NOMO-1 treated with dmso at 0.1 percent for 144 hours (cell line): ENCODE measurements at regions not wholly inside any gene's neighbourhood (a gene's known extent, or its start where the extent isn't known, plus 50 kb on each side); places are given as distances from the start of the nearest gene placed in this dataset.

ENCODE experiments used
- DNase-seq: peaks from one replicate; lab custom pipeline; 2025; ENCODE audit not compliant: unreplicated experiment; lab: John Stamatoyannopoulos, UW

DNA sequence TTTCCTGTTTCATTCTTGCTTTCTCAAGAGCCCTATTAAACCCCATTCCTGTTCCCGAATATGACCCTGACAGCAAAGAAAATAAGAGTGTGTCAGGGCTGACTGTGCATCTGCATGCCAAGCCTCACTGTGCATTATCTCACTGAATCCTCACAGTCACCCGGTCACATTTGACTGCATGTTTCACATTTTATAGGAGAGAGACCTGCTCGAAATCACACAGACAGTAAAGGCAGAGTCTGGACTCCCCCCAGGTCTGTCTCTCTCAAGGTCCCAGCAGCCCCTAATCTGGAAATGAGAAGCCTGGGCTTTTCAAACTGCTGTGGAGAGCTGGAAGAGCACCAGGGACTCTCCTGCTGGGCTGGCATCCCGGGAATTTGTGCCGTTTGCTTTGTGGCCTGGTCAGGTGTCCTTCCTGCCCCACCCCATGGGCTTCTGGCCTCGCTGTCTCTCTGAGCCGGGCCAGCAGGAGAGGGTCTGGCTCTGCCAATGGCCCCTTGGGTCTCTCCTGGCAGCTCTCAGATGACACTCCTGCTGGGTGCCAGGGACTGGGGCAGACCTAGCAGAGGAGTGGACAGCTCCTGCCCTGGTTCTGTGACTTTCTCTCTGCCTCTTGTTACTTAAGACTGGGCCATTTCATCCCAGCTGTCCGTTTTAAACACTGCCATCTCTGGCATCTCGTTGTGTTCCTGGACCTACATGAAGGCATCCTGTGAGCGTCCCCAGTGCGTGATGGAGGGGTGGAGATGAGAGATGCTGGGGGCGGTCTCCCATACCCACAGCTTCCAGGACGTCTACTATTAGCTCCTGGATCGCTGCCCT is 173.6 kb downstream of the ARHGAP12 start:
- no peak for DNase-seq

- DNase-seq = no peak
Observed at GRCh38 chr10:31753681-31754080, 174.9 kb downstream of the ARHGAP12 start.

- DNase-seq = no peak
Observed at GRCh38 chr10:31752170-31752569, 176.5 kb downstream of the ARHGAP12 start.

DNA sequence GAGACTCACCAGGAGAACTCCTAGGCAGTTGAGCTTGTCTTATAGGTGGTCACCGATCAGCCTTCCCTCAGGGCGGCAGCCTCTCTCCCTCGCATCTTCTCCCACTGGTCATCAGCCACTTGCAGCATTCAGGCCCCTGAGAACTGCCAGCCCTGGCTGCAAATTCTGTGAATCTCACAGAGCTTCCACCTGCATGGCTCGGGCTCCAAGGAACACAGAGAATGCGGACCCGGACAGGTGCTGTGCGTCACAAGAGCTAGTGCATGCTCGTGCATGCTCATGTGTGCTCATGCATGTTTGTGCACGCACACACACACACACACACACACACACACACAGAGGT is 176.9 kb downstream of the ARHGAP12 start:
- no peak for DNase-seq

DNA sequence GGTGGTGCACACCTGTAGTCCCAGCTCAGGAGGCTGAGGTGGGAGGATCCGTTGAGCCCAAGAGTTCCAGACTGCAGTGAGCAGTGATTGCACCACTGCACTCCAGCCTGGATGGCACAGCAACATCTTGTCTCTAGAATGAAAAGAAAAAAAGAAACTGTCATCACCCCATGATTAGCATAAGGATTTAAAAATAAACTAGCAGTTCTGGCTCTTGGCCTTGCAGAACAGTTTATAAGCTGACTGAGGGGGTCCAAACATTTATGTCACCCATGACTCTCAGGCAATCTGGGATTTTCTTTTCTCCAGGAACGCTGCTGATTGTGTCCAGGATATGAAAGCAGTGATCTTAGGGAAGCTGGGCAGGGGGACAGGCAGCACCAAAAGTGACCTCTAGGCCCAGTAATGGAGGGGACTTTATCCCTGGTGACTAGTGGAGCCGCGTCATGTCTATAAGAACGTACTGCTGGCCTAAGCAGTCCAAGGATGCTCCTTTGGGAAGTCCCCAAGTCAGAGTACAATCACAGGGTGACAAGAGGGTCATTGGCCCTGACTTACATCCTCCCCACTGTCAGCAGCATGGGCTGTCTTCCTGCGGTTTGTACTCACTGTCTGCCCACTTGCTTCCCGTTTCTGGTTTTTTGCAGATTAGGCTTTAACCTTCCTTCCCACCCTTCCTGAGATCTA is 177.4 kb downstream of the ARHGAP12 start:
- DNase-seq = peak; percentile 28

GRCh38 chr10:31749981-31750840 is 178.4 kb downstream of the ARHGAP12 start:
- no peak for DNase-seq

- DNase-seq = no peak
Observed at GRCh38 chr10:31749301-31749700, 179.3 kb downstream of the ARHGAP12 start.

GRCh38 chr10:31745612-31746376 is 182.8 kb downstream of the ARHGAP12 start:
- no peak for DNase-seq

DNA sequence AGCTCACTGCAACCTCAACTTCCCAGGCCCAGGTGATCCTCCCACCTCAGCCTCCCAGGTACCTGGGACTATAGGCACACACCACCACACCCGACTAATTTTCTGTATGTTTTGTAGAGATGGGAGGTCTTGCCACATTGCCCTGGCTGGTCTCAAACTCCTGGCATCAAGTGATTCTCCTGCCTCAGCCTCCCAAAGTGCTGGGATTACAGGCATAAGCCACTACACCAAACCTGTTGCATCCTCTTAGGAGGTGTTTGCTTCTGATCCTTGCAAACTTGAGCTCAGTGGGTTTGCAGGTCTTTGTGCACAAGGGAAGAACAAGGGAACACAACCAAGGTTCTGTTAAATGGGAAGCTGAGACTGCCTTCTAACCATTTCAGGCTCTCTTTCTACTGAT is 184.6 kb downstream of the ARHGAP12 start:
- no peak for DNase-seq

DNA sequence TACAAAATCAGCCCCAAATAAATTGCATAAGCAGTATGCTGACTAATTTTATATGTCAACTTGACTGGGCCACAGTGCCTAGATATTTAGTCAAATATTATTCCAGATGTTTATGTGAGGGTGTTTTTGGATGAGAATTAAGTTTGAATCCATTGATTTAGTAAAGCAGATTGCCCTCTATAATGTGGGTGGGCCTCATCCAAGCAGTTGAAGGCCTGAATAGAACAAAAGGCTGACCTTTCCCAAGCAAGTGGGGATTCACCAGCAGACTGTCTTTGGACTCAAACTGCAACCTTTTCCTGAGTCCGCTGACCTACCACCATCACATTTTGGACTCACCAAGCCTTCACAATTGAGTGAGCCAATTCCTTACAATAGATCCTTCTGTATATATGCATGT is 186.4 kb downstream of the ARHGAP12 start:
- no peak for DNase-seq

GRCh38 chr10:31741473-31741872 is 187.2 kb downstream of the ARHGAP12 start:
- DNase-seq = no peak

DNA sequence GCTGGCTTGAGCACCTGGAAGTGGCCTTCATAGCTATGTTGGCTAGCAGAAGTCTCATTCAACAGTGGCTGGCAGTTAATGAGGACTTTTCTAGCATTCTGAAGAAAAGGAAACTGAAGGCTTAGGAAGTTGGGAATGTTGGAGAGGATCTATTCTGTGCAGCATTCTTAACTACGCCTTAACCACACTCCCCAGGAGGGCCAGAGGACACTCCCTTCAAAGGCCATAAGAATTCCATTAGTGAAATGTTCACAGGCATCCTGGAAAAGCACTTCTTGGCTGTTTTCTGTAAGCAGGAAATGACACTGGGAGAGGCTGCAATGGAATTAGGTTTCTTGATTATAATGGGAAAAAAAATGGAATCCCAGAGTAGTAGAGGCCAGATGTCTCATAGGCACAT is 188.9 kb downstream of the ARHGAP12 start:
- DNase-seq = no peak

GRCh38 chr10:31739146-31739545 is 189.5 kb downstream of the ARHGAP12 start:
- no peak for DNase-seq

DNA sequence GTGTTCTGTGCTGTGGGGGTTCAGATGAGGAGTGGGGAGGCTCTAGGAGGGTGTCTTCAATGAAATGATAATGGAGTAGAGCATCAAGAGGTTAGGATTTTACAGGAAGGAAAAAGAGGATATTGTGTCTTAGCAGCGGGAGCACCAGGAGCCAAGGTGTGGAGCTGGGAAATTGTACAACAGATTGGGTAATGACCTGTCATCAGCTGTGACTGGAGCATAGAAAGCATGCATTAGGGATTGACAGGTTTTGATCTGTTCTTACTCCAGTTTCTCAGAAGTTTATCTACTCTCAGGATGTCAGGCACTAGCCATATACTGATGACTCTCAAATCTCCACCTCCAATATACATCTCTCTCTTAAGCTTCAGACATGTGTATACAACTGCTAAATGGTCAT is 196.9 kb downstream of the ARHGAP12 start:
- DNase-seq = no peak

GRCh38 chr10:31730776-31731175 is 197.9 kb downstream of the ARHGAP12 start:
- DNase-seq = no peak

DNA sequence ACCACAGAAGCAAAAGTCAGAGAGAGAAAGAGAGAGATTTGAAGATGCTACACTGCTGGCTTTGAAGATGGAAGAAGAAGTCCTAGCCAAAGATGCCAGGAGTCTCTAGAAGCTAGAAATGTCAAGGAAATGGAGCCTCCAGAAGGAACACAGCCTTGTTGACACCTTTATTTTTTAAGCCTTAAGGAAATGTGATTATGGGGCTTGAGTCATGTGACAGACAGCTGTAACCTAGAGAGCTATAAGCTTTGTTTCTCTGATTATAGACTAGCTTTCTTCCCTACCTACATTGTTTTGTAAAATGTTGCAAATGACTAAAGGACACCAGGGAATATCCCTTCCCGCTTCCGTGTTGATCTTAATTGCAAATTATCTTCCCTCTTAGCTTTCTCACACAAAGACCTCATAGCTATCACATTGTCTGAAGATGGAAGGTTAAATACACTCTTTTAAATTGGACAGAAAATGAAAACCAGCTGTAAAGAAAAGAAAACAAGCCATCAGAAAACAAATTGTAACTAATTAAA is 199.9 kb downstream of the ARHGAP12 start:
- DNase-seq = no peak

- DNase-seq = no peak
Observed at GRCh38 chr10:31725436-31725835, 203.2 kb downstream of the ARHGAP12 start.

GRCh38 chr10:31724296-31724695 is 204.3 kb downstream of the ARHGAP12 start:
- no peak for DNase-seq

- no peak for DNase-seq
Observed at GRCh38 chr10:31723106-31723750, 205.4 kb downstream of the ARHGAP12 start.

DNA sequence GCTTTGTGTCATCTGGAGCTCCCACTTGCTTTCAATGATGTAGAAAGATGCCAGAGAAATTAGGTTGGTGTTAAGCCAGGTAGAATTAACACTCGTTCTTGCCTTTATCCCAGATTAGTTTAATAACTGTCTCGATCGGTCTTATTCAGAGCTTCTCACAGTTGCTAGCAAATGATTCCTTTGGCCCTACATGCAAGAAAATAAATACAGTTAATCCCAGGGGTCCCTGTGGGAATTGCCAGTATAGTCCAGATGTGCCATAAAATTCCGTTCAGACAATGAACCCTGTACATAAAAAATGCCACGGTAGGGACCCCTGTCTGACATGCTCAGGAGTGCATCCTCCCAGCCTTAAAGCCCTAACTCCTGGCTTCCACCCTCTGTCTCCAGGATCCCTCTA is 207.5 kb downstream of the ARHGAP12 start:
- DNase-seq = no peak
